IMR-90 (cell line): ENCODE measurements at regions not wholly inside any gene's neighbourhood (a gene's known extent, or its start where the extent isn't known, plus 50 kb on each side); places are given as distances from the start of the nearest gene placed in this dataset.

Source experiments
- ATAC-seq: fragments of 200-7000 bp; cut with Tn5 transposase; 2 replicates; pipeline ENCODE4 v1.9.1; 2020; ENCODE audit warnings: low read depth, mild to moderate bottlenecking, moderate library complexity
- BruUV-seq: library from RNA; stranded (reverse); fragments of 400-500 nt; replicated peaks from 2 replicates; lab custom pipeline; 2021; lab: Mats Ljungman, UMichigan
- CTCF ChIA-PET: fragments of 300-600 bp; formaldehyde crosslinking; extraction: SDS; loops from one replicate; lab custom pipeline; 2021; ENCODE audit warnings: antibody characterized with exemption; lab: Yijun Ruan, JAX
- POLR2A ChIA-PET: fragments of 300-600 bp; sonication (Branson Sonifier 250); formaldehyde crosslinking; loops from one replicate; lab custom pipeline; 2022; ENCODE audit warnings: antibody characterized with exemption; ENCODE audit not compliant: unreplicated experiment; lab: Charles Lee
- DNase-seq: peaks from one replicate; pipeline ENCODE4 v3.0.0; 2013
- H2AFZ ChIP-seq: replicated peaks from 2 replicates; pipeline ENCODE3; 2013; ENCODE audit warnings: low read length, mild to moderate bottlenecking; ENCODE audit not compliant: poor library complexity
- H2AK5ac ChIP-seq: 2 replicates; pipeline ENCODE4 v1.6.1; 2013; ENCODE audit warnings: low read depth, low read length, inconsistent platforms
- H2AK9ac ChIP-seq: replicated peaks from 2 replicates; pipeline ENCODE3; 2013; ENCODE audit warnings: mild to moderate bottlenecking, low read depth, low read length, moderate library complexity; ENCODE audit not compliant: poor library complexity
- H2BK120ac ChIP-seq: 2 replicates; pipeline ENCODE4 v1.6.1; 2013; ENCODE audit warnings: low read depth, low read length, inconsistent platforms
- H2BK15ac ChIP-seq: 3 replicates; pipeline ENCODE4 v1.6.1; 2013; ENCODE audit warnings: low read depth, low read length, inconsistent platforms
- H2BK20ac ChIP-seq: 2 replicates; pipeline ENCODE4 v1.6.1; 2013; ENCODE audit warnings: low read depth, mild to moderate bottlenecking, inconsistent platforms, low read length, moderate library complexity
- H2BK5ac ChIP-seq: 2 replicates; pipeline ENCODE4 v1.6.1; 2013; ENCODE audit warnings: mild to moderate bottlenecking, low read depth, low read length, inconsistent platforms; ENCODE audit not compliant: poor library complexity, severe bottlenecking
- H3K14ac ChIP-seq: replicated peaks from 2 replicates; pipeline ENCODE4 v1.6.1; 2013; ENCODE audit warnings: low read depth, low read length, inconsistent platforms
- H3K18ac ChIP-seq: 2 replicates; pipeline ENCODE4 v1.6.1; 2013; ENCODE audit warnings: low read depth, low read length, control low read depth
- H3K23ac ChIP-seq: 2 replicates; pipeline ENCODE4 v1.6.1; 2013; ENCODE audit warnings: low read depth, low read length, inconsistent platforms
- H3K27ac ChIP-seq: 2 replicates; pipeline ENCODE4 v1.5.1; 2013; ENCODE audit warnings: mild to moderate bottlenecking, control low read depth, low read length; ENCODE audit not compliant: insufficient read depth
- H3K27me3 ChIP-seq: 2 replicates; pipeline ENCODE4 v1.6.1; 2013; ENCODE audit warnings: low read length; ENCODE audit not compliant: control insufficient read depth, insufficient read depth
- H3K36me3 ChIP-seq: 2 replicates; pipeline ENCODE4 v1.6.1; 2013; ENCODE audit warnings: low read length, mixed read lengths; ENCODE audit not compliant: control insufficient read depth, insufficient read depth
- H3K4ac ChIP-seq: 2 replicates; pipeline ENCODE4 v1.6.1; 2013; ENCODE audit warnings: low read depth, low read length, inconsistent platforms
- H3K4me1 ChIP-seq: 2 replicates; pipeline ENCODE4 v1.6.1; 2013; ENCODE audit warnings: low read length, mixed read lengths; ENCODE audit not compliant: control insufficient read depth, insufficient read depth
- H3K4me2 ChIP-seq: 2 replicates; pipeline ENCODE4 v1.6.1; 2013; ENCODE audit warnings: low read depth, mild to moderate bottlenecking, control low read depth, low read length, moderate library complexity
- H3K4me3 ChIP-seq: 2 replicates; pipeline ENCODE4 v1.5.1; 2013; ENCODE audit warnings: low read depth, mild to moderate bottlenecking, control low read depth, low read length, moderate library complexity; ENCODE audit not compliant: insufficient read depth
- H3K56ac ChIP-seq: 2 replicates; pipeline ENCODE4 v1.6.1; 2013; ENCODE audit warnings: low read length, inconsistent platforms; ENCODE audit not compliant: insufficient read depth; ENCODE audit errors: extremely low read depth
- H3K79me1 ChIP-seq, 2 experiments: 2 replicates each; pipeline ENCODE4 v1.6.1; 2013; ENCODE audit warnings: low read length in 2 of 2, inconsistent platforms in 1 of 2, low read depth in 1 of 2
- H3K9ac ChIP-seq: 2 replicates; pipeline ENCODE4 v1.6.1; 2013; ENCODE audit warnings: low read depth, low read length, control low read depth
- H3K9me1 ChIP-seq: 2 replicates; pipeline ENCODE4 v1.6.1; 2013; ENCODE audit warnings: low read length, inconsistent platforms; ENCODE audit not compliant: insufficient read depth
- H3K9me3 ChIP-seq: 2 replicates; pipeline ENCODE4 v1.6.1; 2013; ENCODE audit warnings: low read length; ENCODE audit not compliant: control insufficient read depth, insufficient read depth
- H4K20me1 ChIP-seq: 2 replicates; pipeline ENCODE4 v1.6.1; 2013; ENCODE audit warnings: low read length, inconsistent platforms; ENCODE audit not compliant: insufficient read depth
- H4K5ac ChIP-seq: 2 replicates; pipeline ENCODE4 v1.6.1; 2013; ENCODE audit warnings: mild to moderate bottlenecking, low read depth, low read length, control low read depth
- H4K8ac ChIP-seq, 2 experiments: 2 replicates each; pipeline ENCODE4 v1.6.1; 2013; ENCODE audit warnings: low read depth in 2 of 2, low read length in 2 of 2, control low read depth in 1 of 2, inconsistent platforms in 1 of 2
- H4K91ac ChIP-seq: 2 replicates; pipeline ENCODE4 v1.6.1; 2013; ENCODE audit warnings: low read depth, low read length, inconsistent platforms; ENCODE audit not compliant: insufficient read depth
- BHLHE40 ChIP-seq: fragments of 150-350 bp; IDR thresholded peaks from 2 replicates; pipeline ENCODE4 v1.6.1; 2016; ENCODE audit warnings: mild to moderate bottlenecking, low read depth, low read length
- CHD1 ChIP-seq: IDR thresholded peaks from 2 replicates; pipeline ENCODE4 v1.6.1; 2012; ENCODE audit warnings: low read depth, low read length, improper control_type of control experiment
- MAZ ChIP-seq: IDR thresholded peaks from 2 replicates; pipeline ENCODE4 v1.6.1; 2012; ENCODE audit warnings: low read depth, mild to moderate bottlenecking, low read length, improper control_type of control experiment, moderate library complexity, borderline replicate concordance
- MXI1 ChIP-seq: IDR thresholded peaks from 2 replicates; pipeline ENCODE4 v1.6.1; 2012; ENCODE audit warnings: low read depth, mild to moderate bottlenecking, low read length, moderate library complexity, borderline replicate concordance
- NFE2L2 ChIP-seq: fragments of 150-350 bp; IDR thresholded peaks from 2 replicates; pipeline ENCODE4 v1.6.1; 2016; ENCODE audit warnings: low read depth, mild to moderate bottlenecking, low read length
- POLR2A ChIP-seq: IDR thresholded peaks from 2 replicates; pipeline ENCODE4 v1.6.1; 2012; ENCODE audit warnings: mild to moderate bottlenecking, low read depth, low read length
- RAD21 ChIP-seq: IDR thresholded peaks from 2 replicates; pipeline ENCODE4 v1.6.1; 2012; ENCODE audit warnings: low read length, improper control_type of control experiment
- RCOR1 ChIP-seq: IDR thresholded peaks from 2 replicates; pipeline ENCODE4 v1.6.1; 2012; ENCODE audit warnings: mild to moderate bottlenecking, low read length, improper control_type of control experiment; ENCODE audit not compliant: insufficient replicate concordance
- WGBS, 2 experiments: methylation state at CpG; one replicate each; pipeline versions ENCODE4 v1.1.5 to v1.1.7; 2013; ENCODE audit warnings: missing lambda C conversion rate in 2 of 2; ENCODE audit not compliant: insufficient read length in 1 of 2; ENCODE audit errors: extremely low coverage in 2 of 2; 5-methylcytosine and 5-hydroxymethylcytosine counted together
- dilution Hi-C: fragments of 300-500 bp; cut with HindIII; formaldehyde crosslinking; loops from one replicate; pipeline ENCODE4 v1.14.3; 2018; ENCODE audit warnings: low sequenced_read_pairs; ENCODE audit not compliant: unreplicated experiment
- in situ Hi-C: fragments of 300-500 bp; cut with MboI; formaldehyde crosslinking; loops from 3 replicates; pipeline ENCODE4 v1.14.3; 2019; ENCODE audit warnings: low sequenced_read_pairs, inconsistent platforms, mixed read lengths
- intact Hi-C: fragments of 100-400 bp; cut with micrococcal nuclease; formaldehyde crosslinking; loops from 2 replicates; pipeline ENCODE4 v1.10.0; 2022
- TF ChIP-seq, protein P1 (sequence below): fragments of 150-350 bp; IDR thresholded peaks from 2 replicates; pipeline ENCODE4 v1.6.1; 2017; ENCODE audit warnings: mild to moderate bottlenecking, antibody characterized with exemption, low read length, low read depth

DNA sequence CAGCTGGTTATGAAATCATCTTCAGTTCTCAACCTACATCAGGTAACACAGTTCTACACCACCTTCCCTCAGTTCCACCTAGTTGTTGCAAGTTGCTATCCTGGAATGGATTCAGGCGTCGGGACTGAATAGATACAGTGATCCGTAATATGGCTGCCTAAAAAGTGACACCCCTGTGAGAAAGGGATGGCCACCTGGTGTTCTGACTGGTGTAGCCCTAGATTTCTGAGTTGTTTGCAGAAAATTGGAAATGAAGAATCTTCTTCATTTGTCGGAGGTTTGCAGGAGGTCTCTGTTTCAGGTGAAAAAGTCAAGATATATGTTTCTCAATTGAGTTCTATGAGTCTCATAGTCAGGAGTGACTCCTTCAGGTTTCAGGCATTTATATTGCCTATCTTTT, 225.8 kb upstream of the ELAC2 start:
- CTCF ChIA-PET: no interaction called here
- dilution Hi-C loops: no loop called here

More for the DNA sequence above, 225.8 kb upstream of the ELAC2 start:
- no peak overlapping the region for H2AK9ac ChIP-seq
- no peaks in the 10 kb centered on the region for H4K20me1 ChIP-seq
- POLR2A ChIA-PET: no interaction called here
- no peaks in the 10 kb centered on the region for H3K9me1 ChIP-seq
- no peak overlapping the region for H4K91ac ChIP-seq
- no peak overlapping the region for H4K5ac ChIP-seq
- in situ Hi-C loops: no loop called here
- H3K14ac ChIP-seq: no peak overlapping the region
- H3K27me3 ChIP-seq: peaks cover 3% of the 10 kb centered on the region
- H3K36me3 ChIP-seq: no peaks in the 10 kb centered on the region
- no peak overlapping the region for H3K23ac ChIP-seq
- H3K4me2 ChIP-seq: no peak overlapping the region
- DNase-seq (no peak), ATAC-seq (no peak)
- H3K9me3 ChIP-seq: no peaks in the 10 kb centered on the region
- no peak overlapping the region for H2BK20ac ChIP-seq
- no TSS peak for BruUV-seq
- no peak overlapping the region for H4K8ac ChIP-seq
- no peak overlapping the region for H3K4ac ChIP-seq
- no peak overlapping the region for H3K18ac ChIP-seq
- intact Hi-C loops: no loop called here
- H2AFZ ChIP-seq: no peak overlapping the region
- no peak overlapping the region for H2AK5ac ChIP-seq
- no peak overlapping the region for H2BK15ac ChIP-seq
- H2BK5ac ChIP-seq: no peak overlapping the region
- H3K9ac ChIP-seq: no peak overlapping the region
- H3K27ac ChIP-seq: no peak overlapping the region
- no peak overlapping the region for H3K4me3 ChIP-seq
- no peaks in the 10 kb centered on the region for H3K79me1 ChIP-seq
- no peak overlapping the region for H3K56ac ChIP-seq
- TF ChIP-seq RAD21: no peak
- no peak for TF ChIP-seq BHLHE40
- TF ChIP-seq MXI1: no peak
- no peak for TF ChIP-seq NFE2L2
- no peak for TF ChIP-seq CHD1
- TF ChIP-seq MAZ: no peak
- TF ChIP-seq, protein P1, sequence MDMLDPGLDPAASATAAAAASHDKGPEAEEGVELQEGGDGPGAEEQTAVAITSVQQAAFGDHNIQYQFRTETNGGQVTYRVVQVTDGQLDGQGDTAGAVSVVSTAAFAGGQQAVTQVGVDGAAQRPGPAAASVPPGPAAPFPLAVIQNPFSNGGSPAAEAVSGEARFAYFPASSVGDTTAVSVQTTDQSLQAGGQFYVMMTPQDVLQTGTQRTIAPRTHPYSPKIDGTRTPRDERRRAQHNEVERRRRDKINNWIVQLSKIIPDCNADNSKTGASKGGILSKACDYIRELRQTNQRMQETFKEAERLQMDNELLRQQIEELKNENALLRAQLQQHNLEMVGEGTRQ: no peak
- no peak for TF ChIP-seq POLR2A
- no peak for TF ChIP-seq RCOR1
- no peaks in the 10 kb centered on the region for H3K4me1 ChIP-seq
- WGBS, 2 experiments: 90% methylated on average over 2 of the region's 4 CpGs; no CpG with 5 or more reads in 1 of the 2 experiments
- no peak overlapping the region for H2BK120ac ChIP-seq
